HG03457 (cell line): ENCODE measurements at regions not wholly inside any gene's neighbourhood (a gene's known extent, or its start where the extent isn't known, plus 50 kb on each side); places are given as distances from the start of the nearest gene placed in this dataset.

Experiments used
- ATAC-seq: cut with Tn5 transposase; IDR thresholded peaks from one replicate; pipeline ENCODE4 v1.9.1; 2021; ENCODE audit warnings: moderate number of reproducible peaks; ENCODE audit not compliant: unreplicated experiment

DNA sequence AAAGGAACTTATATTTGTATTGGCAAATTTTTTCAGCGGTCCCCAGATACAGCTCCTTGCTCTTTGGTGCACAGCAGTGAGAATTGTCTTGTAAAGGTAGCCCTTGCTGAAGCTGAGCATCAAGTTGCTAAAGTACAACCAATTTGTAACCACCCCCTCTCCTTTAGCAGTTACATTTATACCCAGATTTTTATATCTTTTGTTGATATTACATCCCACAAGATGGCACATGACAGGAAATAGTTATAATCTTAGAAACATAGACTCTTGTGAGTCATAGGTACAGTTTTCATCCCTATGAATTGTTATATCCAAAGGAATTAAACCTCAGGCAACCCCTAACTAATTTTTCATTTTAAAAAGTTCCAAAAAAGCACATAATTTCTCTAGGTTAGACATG is 523.0 kb upstream of the SLITRK1 start:
- ATAC-seq: no peak

DNA sequence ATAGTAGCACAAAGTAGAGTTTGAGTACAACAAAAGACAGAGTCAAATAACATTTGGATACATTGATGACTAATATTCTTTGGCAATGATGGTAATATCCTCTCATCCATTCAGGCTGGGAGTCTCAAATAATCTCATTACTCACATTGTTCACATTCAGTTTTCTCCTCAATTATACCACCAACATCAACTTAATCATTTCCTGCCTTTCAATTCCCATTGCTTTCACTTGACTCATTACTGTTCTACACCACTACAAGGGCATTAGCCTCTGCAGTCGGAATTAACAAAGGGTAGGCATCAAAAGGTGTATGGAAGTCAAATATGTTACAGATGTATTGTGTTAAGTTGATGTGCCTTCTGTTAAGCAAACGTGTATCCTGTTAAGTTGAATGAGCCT is 518.4 kb upstream of the SLITRK1 start:
- ATAC-seq: no peak

DNA sequence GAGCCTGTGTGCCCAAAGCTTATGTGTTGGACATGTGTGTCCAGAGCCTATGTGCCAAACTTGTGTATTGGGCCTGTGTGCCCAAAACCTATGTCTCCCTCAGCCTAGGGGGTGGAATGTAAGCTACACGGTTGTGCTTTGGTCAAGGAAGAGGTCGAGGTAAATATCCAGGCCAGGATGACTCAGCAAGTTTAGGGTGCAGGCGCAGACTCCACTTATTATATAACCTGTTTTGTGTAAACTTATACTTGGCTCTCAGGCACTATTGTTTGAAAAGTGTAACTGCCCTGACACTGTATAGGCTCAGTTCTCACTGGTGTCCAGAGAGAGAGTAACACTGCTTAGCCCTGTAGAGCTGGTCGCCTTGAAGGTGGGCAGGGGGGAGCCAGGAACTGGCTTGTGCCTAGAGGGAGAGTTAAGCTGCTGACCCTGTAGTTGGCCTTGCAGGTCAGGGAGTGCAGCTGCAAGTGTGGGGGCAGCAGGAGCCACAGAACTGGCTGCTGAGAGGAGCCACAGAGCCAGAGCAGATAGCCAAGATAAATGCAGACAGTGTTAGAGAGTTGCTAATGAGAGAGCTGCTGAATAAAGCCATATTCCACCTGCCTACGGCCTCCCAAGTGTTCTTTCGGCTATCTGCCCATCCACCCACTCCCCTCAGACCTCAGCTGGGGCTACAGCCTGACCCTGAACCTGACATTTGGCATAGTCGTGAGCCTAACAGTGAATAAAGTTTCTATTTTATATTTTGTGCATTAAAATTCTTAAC is 517.2 kb upstream of the SLITRK1 start:
- no peak for ATAC-seq

DNA sequence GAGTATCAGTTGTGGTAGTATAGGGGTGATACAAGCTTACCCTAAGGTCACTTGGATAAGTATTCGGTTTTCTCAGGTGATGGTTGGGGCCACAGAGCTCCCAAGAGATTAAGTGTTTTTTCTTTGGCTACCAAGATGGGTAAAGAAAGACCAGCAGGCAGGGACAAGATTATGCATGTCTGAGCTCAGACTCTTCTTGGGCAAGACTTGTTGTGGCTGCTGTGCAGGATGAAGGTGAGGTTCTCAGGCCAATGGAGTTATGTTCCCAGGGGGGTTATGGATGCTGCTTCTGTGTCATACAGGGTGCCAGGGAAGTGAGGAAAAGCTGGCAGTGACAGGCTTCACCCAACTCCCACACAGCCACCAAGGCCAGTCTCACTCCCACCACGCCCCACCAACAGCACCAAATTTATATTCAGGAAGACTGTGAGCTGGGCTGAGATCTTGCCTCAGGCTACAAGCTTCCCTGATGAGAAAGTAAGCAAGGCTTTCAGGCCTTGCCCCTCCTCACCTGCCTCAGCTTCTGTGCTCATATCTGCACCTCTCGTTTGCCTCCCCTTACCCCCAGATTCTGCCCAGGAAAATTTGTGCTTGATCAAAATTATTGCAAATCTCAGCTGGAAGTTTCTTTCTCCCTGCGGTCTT is 511.8 kb upstream of the SLITRK1 start:
- no peak for ATAC-seq

DNA sequence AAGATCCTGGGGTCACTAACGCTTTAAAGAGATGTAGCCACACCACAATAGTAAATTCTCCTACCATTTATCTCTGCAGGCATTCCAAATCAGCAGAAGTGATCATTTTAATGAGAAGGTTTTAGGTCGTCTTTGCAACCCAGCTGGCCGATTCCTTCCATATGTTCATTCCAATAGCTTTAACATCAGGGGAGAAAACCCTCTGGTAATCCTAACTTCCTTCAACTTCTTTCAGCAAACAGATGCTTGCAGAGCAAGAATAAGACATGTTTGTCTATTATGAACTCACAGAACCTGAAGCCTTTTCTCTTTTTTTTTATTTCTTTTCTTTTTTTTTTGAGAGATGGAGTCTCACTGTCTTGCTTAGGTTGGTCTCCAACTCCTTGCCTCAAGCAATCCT is 498.6 kb upstream of the SLITRK1 start:
- no peak for ATAC-seq

DNA sequence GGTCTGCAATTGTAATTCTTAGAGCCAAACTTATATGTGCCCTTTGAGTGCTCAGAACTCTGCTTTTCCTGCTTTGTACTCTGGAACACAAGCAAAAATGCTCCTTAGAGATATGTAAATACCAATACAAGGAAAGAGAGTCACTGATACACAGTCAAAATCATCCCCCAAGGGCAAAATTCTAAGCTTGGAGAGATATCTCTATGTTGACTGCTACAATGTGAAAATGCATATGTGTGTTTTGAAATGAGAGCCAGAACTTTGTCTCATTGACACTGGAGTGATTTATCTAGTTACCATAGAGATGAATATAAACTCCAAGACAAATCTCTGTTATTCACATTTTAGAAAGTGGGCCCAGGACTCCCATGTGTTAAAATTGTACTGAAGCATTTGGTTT is 494.8 kb upstream of the SLITRK1 start:
- no peak for ATAC-seq

DNA sequence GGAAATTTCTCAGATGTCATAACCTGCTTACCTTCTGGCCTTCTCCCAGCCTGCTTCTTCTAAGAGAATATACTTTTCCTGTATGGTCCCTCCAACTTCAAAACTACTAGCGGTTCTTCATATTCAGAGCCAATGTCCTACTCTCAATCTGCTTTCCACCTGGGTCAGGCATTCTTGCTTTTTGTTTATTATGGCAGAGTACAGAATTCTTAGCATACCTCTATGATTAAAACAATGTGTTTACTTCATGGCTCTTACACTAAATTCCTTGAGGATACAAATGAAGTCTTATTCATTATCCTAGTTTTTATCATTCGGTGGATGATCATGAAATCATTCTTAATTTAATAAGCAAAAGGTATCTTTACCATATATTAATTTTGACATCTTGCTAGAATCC is 484.2 kb upstream of the SLITRK1 start:
- ATAC-seq: no peak

DNA sequence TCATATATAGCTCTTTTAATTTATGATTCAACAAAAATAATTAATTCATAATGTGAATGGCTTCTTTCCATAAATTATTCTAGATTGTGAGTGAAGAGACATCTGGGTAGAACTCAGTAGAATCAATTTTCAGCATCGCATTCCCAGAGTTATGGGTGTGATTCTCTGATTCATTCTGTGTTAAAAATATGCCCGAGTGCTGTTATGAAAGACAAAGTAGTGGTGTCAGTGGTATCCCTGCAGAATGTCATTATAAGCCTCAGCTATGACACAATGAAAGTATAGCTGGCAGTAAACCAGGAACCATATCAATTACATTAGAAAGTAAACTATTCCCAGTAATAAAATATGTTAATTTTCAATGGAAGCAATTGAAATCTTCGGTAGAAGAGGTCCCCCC is 480.5 kb upstream of the SLITRK1 start:
- no peak for ATAC-seq

DNA sequence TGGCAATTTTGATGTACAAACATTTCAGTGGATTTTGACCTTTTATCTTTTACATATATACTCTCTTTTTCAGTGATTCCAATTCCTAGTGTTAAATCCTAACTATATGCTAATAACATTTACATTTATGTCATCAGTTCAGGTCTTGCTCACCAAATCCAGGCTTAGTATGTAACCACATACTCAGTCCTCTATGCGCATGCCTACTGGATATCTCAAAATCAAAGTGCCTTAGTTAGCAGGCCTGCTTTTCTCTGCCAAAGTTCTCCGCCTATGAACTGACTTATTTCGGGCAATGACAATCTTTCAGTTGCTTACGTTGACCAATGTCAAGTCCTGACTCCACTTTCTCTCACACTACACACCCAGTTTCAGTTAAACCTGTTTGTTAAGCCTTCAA is 478.5 kb upstream of the SLITRK1 start:
- ATAC-seq: no peak

DNA sequence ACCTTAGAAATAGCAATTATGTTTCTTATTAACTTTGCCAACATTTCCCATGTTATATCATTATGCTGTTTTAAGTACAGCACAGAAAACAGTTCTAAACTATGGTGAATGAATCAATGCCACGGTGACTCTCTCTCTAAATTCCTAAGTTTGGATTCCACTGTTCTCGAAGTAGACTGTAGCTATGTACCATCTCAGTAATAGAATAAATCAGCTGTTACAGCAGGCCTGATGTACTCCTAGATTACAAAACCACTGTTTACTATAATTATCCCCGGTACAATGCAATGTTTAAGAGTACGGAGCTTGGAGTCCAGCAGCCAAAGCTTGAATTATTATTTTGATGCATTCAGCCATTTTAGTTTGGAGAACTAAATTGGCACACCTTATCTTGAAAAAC is 476.3 kb upstream of the SLITRK1 start:
- ATAC-seq: no peak

DNA sequence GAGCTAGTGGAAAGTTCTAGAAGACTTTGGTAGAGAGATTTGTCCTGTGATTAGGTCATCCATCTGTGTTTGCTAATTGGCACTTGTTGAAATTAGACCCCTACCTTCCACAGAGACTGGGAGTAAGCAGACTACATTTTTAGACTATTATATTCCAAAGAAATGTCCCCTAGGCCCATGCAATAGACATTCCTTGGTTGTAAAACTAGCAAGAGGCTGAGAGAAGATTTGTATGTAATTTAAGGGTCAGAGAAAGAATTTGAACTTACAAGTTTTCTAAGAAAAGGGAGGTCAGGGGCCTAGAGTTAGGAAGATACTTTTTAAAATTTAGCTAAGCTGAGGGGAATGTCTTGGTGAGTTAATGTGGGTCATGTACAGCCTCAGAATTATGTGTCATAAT is 470.7 kb upstream of the SLITRK1 start:
- no peak for ATAC-seq

DNA sequence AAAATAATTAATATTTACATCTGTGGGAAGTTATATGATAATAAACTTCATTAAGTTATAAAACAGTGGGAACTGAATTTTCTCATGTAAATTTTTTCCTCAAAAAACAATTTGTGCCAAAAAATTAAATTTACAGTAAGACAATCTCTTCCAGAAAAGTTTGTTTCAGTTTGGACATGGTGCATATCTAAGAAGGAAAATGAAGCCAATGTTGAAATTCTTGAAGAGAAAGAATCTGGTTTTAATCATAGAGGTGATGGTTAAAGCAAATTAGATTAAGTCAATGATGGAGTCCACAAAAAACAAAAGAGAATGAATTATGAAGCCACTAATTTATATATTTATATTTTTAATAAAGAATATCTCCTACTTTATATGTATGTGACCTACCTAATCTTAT is 457.2 kb upstream of the SLITRK1 start:
- no peak for ATAC-seq

DNA sequence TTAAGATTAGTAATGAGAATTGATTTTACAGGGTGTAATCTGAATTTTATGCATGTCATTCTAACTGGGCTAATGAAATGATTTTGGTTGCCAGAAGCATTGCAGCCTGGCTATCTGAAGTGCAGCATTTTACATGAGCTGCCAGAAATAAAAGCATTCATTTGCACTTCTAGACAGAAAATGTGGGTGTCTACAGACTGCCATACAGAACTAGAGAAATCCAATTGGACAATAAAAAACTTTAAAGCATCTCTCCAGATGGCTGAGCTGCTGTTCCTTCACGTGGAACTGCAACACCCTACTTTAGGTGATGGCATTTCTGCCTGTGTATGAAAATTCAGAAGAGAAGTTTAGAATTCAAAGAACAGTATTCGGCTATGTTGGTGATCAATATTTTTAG is 450.1 kb upstream of the SLITRK1 start:
- ATAC-seq: no peak

DNA sequence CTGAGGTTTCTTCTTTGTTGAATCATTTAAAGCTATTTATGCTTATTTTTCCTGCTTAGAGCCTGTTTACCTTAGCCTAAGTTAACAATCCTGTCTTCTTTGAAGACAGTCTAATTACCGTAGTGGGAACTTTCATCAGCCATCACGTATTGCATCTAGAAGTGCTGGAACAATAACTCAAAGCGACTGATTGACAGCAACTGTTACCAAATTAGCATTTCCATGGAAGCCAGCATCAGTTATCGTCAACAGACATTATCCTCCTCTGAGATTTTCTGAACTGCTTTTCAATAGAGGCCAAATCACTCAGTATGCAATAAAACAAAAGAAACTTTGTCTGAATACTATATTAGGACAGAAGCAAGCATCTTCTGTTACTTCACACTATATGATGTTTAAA is 433.3 kb upstream of the SLITRK1 start:
- ATAC-seq: no peak

DNA sequence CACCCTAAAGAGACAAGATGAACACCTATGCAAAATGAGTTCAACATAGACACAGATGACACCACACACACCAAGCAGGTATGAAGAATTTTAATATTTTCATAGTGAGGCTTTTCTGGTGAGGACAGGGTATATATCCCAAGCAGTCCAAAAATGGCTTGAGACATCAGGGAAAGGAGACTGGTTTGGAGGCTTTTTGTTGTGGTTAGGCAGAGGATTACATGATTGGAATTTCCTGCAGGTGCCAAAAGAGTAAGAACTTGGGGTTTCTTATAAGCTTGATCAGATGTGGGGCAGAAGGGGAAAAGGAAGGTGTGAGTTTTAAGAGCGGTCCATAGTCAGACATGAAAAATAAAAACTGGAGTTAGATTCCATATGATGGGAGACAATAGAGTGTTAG is 420.8 kb upstream of the SLITRK1 start:
- no peak for ATAC-seq

DNA sequence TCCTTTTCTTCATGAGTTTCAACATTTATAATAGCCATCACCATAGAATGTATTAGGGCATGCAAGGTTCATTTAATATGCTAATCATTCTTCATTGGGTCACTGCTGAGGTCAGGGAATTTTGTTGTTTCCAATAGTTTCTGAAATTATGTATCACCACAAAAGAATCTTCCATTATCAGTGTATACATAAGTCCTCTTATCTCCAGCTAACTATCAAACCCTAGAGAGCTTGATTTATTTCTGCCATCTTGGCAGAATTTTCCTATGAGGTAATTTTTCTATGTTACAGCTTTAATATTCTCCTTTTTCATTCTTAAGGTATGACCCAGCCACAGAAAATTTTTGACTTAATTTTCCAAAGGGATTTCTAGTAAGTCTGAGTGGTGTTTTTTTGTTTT is 415.0 kb upstream of the SLITRK1 start:
- ATAC-seq: no peak

DNA sequence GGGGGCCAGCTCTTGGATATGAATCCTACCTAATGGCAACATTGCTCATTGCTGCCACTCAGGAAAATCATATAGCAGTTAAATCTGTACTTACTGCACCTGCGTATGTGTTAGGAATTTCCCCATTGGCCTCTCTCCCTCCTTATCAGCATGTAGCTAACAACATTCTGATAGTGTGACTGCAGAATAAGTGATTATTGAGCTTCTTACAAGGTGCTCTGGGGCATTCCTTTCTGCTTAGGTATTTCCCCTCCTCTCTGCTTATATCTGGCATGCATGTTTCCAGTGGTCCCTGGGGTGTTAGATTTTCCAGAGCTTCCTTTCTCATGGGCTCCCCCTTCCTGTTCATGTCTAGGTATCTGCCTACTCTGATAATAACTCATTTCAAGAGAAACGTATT is 414.1 kb upstream of the SLITRK1 start:
- no peak for ATAC-seq

DNA sequence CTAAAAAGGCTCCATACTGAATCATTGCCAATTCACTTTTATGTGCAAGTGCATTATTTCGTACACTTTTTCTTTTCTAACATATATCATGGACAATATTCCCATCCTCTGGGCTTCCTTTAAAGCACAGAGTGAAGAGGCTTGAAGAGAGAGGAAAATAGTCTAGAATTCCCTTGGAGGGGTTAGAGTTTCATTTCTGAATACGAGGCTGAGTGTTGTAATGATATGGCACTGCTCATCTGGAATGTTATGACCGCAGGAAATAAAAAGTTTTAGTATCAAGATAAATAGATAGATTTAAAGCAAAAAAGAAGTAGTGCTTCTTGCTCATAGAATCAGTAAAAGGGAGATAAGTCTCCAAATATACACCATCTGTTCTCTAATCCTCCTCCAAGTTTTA is 412.3 kb upstream of the SLITRK1 start:
- ATAC-seq: no peak

DNA sequence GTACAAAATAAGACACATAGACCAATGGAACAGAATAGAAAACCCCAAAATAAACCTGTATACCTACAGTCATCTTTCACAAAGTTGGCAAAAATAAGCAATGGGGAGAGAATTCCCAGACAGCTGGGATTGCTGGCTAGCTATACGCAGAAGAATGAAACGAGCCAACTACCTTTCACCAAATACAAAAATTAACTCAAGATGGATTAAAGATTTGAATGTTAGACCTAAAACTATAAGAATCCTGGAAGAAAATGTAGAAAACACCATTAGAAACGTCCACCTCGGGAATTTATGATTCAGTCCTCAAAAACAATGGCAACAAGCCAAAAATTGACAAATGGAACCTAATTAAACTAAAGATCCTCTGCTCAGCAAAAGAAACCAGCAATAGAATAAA is 408.1 kb upstream of the SLITRK1 start:
- ATAC-seq: no peak

DNA sequence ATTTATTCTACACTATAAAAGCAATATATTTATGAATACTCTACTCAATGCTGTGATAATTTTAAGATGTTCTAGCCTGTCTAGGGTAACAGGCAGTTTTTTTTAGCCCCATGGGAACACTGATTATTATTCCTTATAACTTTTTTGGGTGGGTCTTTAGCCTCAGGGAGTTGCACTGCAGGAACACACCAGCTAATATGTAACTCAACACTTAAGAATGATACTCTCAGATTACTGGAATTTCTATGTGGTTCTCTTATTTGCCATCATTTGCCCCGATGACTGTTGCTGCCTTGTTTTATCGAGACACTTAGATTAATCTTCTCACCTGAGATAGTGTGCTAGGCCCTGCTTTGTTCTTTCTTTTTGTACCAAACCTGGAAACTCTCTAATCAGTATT is 396.9 kb upstream of the SLITRK1 start:
- ATAC-seq: no peak

DNA sequence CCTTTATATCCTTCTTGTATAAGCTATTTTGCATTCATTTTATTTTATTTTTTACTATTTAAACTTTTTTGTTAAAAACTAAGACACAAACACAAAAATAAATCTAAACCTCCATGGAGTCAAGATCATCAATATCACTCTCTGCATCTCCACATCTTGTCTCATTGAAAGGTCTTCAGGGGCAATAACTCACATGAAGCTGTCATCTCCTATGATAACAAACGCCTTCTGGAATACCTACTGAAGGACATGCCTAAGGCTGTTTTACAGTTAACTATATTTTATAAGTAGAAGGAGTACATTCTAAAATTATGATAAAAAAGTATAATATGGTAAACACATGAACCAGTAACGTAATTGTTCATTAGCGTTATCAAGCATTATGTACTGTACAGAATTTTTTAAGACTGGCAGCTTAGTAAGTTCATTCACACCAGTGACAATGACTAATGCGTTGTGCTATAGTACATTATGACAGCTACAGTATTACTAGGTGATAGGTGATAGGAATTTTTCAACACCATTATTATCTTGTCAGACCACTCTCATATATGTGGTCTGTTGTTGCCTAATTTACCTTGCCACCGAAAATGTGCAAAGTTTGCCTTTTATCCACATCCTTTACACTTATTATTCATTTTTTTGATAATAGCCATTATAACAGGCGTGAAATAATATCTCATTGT is 390.7 kb upstream of the SLITRK1 start:
- ATAC-seq: no peak

DNA sequence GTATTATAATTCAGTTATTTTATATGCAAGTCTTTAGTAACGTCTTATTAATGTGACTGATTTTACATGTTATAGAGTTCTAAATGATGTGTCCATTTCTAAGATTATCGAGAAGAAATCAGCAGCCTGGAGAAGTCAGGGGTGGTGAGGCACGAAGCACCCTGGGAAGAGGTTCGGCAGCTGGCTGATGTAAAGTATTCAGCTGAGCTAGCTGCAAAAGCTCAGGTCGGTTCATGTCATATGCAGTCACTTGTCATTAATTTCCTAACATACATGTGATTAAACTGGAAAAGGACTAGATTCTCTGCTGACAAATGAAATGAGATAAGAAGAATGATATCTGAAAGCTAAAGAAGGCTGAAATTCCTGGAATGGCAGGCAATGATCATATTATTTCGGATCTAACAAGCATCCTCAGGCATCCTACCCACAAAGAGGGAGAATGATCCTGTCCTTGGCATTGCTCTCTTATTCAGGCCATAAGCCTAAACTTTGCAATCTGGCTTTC is 383.0 kb upstream of the SLITRK1 start:
- ATAC-seq: no peak
